IMR-90 (cell line): ENCODE measurements at regions not wholly inside any gene's neighbourhood (a gene's known extent, or its start where the extent isn't known, plus 50 kb on each side); places are given as distances from the start of the nearest gene placed in this dataset.

Source experiments
- ATAC-seq: fragments of 200-7000 bp; cut with Tn5 transposase; 2 replicates; pipeline ENCODE4 v1.9.1; 2020; ENCODE audit warnings: low read depth, mild to moderate bottlenecking, moderate library complexity
- BruUV-seq: library from RNA; stranded (reverse); fragments of 400-500 nt; replicated peaks from 2 replicates; lab custom pipeline; 2021; lab: Mats Ljungman, UMichigan
- CTCF ChIA-PET: fragments of 300-600 bp; formaldehyde crosslinking; extraction: SDS; loops from one replicate; lab custom pipeline; 2021; ENCODE audit warnings: antibody characterized with exemption; lab: Yijun Ruan, JAX
- POLR2A ChIA-PET: fragments of 300-600 bp; sonication (Branson Sonifier 250); formaldehyde crosslinking; loops from one replicate; lab custom pipeline; 2022; ENCODE audit warnings: antibody characterized with exemption; ENCODE audit not compliant: unreplicated experiment; lab: Charles Lee
- DNase-seq: peaks from one replicate; pipeline ENCODE4 v3.0.0; 2013
- H2AFZ ChIP-seq: replicated peaks from 2 replicates; pipeline ENCODE3; 2013; ENCODE audit warnings: low read length, mild to moderate bottlenecking; ENCODE audit not compliant: poor library complexity
- H2AK5ac ChIP-seq: 2 replicates; pipeline ENCODE4 v1.6.1; 2013; ENCODE audit warnings: low read depth, low read length, inconsistent platforms
- H2AK9ac ChIP-seq: replicated peaks from 2 replicates; pipeline ENCODE3; 2013; ENCODE audit warnings: mild to moderate bottlenecking, low read depth, low read length, moderate library complexity; ENCODE audit not compliant: poor library complexity
- H2BK120ac ChIP-seq: 2 replicates; pipeline ENCODE4 v1.6.1; 2013; ENCODE audit warnings: low read depth, low read length, inconsistent platforms
- H2BK15ac ChIP-seq: 3 replicates; pipeline ENCODE4 v1.6.1; 2013; ENCODE audit warnings: low read depth, low read length, inconsistent platforms
- H2BK20ac ChIP-seq: 2 replicates; pipeline ENCODE4 v1.6.1; 2013; ENCODE audit warnings: low read depth, mild to moderate bottlenecking, inconsistent platforms, low read length, moderate library complexity
- H2BK5ac ChIP-seq: 2 replicates; pipeline ENCODE4 v1.6.1; 2013; ENCODE audit warnings: mild to moderate bottlenecking, low read depth, low read length, inconsistent platforms; ENCODE audit not compliant: poor library complexity, severe bottlenecking
- H3K14ac ChIP-seq: replicated peaks from 2 replicates; pipeline ENCODE4 v1.6.1; 2013; ENCODE audit warnings: low read depth, low read length, inconsistent platforms
- H3K18ac ChIP-seq: 2 replicates; pipeline ENCODE4 v1.6.1; 2013; ENCODE audit warnings: low read depth, low read length, control low read depth
- H3K23ac ChIP-seq: 2 replicates; pipeline ENCODE4 v1.6.1; 2013; ENCODE audit warnings: low read depth, low read length, inconsistent platforms
- H3K27ac ChIP-seq: 2 replicates; pipeline ENCODE4 v1.5.1; 2013; ENCODE audit warnings: mild to moderate bottlenecking, control low read depth, low read length; ENCODE audit not compliant: insufficient read depth
- H3K27me3 ChIP-seq: 2 replicates; pipeline ENCODE4 v1.6.1; 2013; ENCODE audit warnings: low read length; ENCODE audit not compliant: control insufficient read depth, insufficient read depth
- H3K36me3 ChIP-seq: 2 replicates; pipeline ENCODE4 v1.6.1; 2013; ENCODE audit warnings: low read length, mixed read lengths; ENCODE audit not compliant: control insufficient read depth, insufficient read depth
- H3K4ac ChIP-seq: 2 replicates; pipeline ENCODE4 v1.6.1; 2013; ENCODE audit warnings: low read depth, low read length, inconsistent platforms
- H3K4me1 ChIP-seq: 2 replicates; pipeline ENCODE4 v1.6.1; 2013; ENCODE audit warnings: low read length, mixed read lengths; ENCODE audit not compliant: control insufficient read depth, insufficient read depth
- H3K4me2 ChIP-seq: 2 replicates; pipeline ENCODE4 v1.6.1; 2013; ENCODE audit warnings: low read depth, mild to moderate bottlenecking, control low read depth, low read length, moderate library complexity
- H3K4me3 ChIP-seq: 2 replicates; pipeline ENCODE4 v1.5.1; 2013; ENCODE audit warnings: low read depth, mild to moderate bottlenecking, control low read depth, low read length, moderate library complexity; ENCODE audit not compliant: insufficient read depth
- H3K56ac ChIP-seq: 2 replicates; pipeline ENCODE4 v1.6.1; 2013; ENCODE audit warnings: low read length, inconsistent platforms; ENCODE audit not compliant: insufficient read depth; ENCODE audit errors: extremely low read depth
- H3K79me1 ChIP-seq, 2 experiments: 2 replicates each; pipeline ENCODE4 v1.6.1; 2013; ENCODE audit warnings: low read length in 2 of 2, inconsistent platforms in 1 of 2, low read depth in 1 of 2
- H3K9ac ChIP-seq: 2 replicates; pipeline ENCODE4 v1.6.1; 2013; ENCODE audit warnings: low read depth, low read length, control low read depth
- H3K9me1 ChIP-seq: 2 replicates; pipeline ENCODE4 v1.6.1; 2013; ENCODE audit warnings: low read length, inconsistent platforms; ENCODE audit not compliant: insufficient read depth
- H3K9me3 ChIP-seq: 2 replicates; pipeline ENCODE4 v1.6.1; 2013; ENCODE audit warnings: low read length; ENCODE audit not compliant: control insufficient read depth, insufficient read depth
- H4K20me1 ChIP-seq: 2 replicates; pipeline ENCODE4 v1.6.1; 2013; ENCODE audit warnings: low read length, inconsistent platforms; ENCODE audit not compliant: insufficient read depth
- H4K5ac ChIP-seq: 2 replicates; pipeline ENCODE4 v1.6.1; 2013; ENCODE audit warnings: mild to moderate bottlenecking, low read depth, low read length, control low read depth
- H4K8ac ChIP-seq, 2 experiments: 2 replicates each; pipeline ENCODE4 v1.6.1; 2013; ENCODE audit warnings: low read depth in 2 of 2, low read length in 2 of 2, control low read depth in 1 of 2, inconsistent platforms in 1 of 2
- H4K91ac ChIP-seq: 2 replicates; pipeline ENCODE4 v1.6.1; 2013; ENCODE audit warnings: low read depth, low read length, inconsistent platforms; ENCODE audit not compliant: insufficient read depth
- BHLHE40 ChIP-seq: fragments of 150-350 bp; IDR thresholded peaks from 2 replicates; pipeline ENCODE4 v1.6.1; 2016; ENCODE audit warnings: mild to moderate bottlenecking, low read depth, low read length
- CEBPB ChIP-seq: IDR thresholded peaks from 2 replicates; pipeline ENCODE4 v1.6.1; 2012; ENCODE audit warnings: low read depth, low read length, improper control_type of control experiment
- FOS ChIP-seq: fragments of 150-350 bp; IDR thresholded peaks from 2 replicates; pipeline ENCODE4 v1.6.1; 2016; ENCODE audit warnings: low read depth, low read length
- MAFK ChIP-seq: IDR thresholded peaks from 2 replicates; pipeline ENCODE4 v1.6.1; 2012; ENCODE audit warnings: low read depth, low read length, improper control_type of control experiment
- MAZ ChIP-seq: IDR thresholded peaks from 2 replicates; pipeline ENCODE4 v1.6.1; 2012; ENCODE audit warnings: low read depth, mild to moderate bottlenecking, low read length, improper control_type of control experiment, moderate library complexity, borderline replicate concordance
- MXI1 ChIP-seq: IDR thresholded peaks from 2 replicates; pipeline ENCODE4 v1.6.1; 2012; ENCODE audit warnings: low read depth, mild to moderate bottlenecking, low read length, moderate library complexity, borderline replicate concordance
- NFE2L2 ChIP-seq: fragments of 150-350 bp; IDR thresholded peaks from 2 replicates; pipeline ENCODE4 v1.6.1; 2016; ENCODE audit warnings: low read depth, mild to moderate bottlenecking, low read length
- POLR2A ChIP-seq: IDR thresholded peaks from 2 replicates; pipeline ENCODE4 v1.6.1; 2012; ENCODE audit warnings: mild to moderate bottlenecking, low read depth, low read length
- RAD21 ChIP-seq: IDR thresholded peaks from 2 replicates; pipeline ENCODE4 v1.6.1; 2012; ENCODE audit warnings: low read length, improper control_type of control experiment
- RCOR1 ChIP-seq: IDR thresholded peaks from 2 replicates; pipeline ENCODE4 v1.6.1; 2012; ENCODE audit warnings: mild to moderate bottlenecking, low read length, improper control_type of control experiment; ENCODE audit not compliant: insufficient replicate concordance
- SMC3 ChIP-seq: fragments of 150-350 bp; IDR thresholded peaks from 2 replicates; pipeline ENCODE4 v1.6.1; 2016; ENCODE audit warnings: low read depth, mild to moderate bottlenecking, antibody characterized with exemption, low read length, moderate library complexity
- WGBS, 2 experiments: methylation state at CpG; one replicate each; pipeline versions ENCODE4 v1.1.5 to v1.1.7; 2013; ENCODE audit warnings: missing lambda C conversion rate in 2 of 2; ENCODE audit not compliant: insufficient read length in 1 of 2; ENCODE audit errors: extremely low coverage in 2 of 2; 5-methylcytosine and 5-hydroxymethylcytosine counted together
- dilution Hi-C: fragments of 300-500 bp; cut with HindIII; formaldehyde crosslinking; loops from one replicate; pipeline ENCODE4 v1.14.3; 2018; ENCODE audit warnings: low sequenced_read_pairs; ENCODE audit not compliant: unreplicated experiment
- in situ Hi-C: fragments of 300-500 bp; cut with MboI; formaldehyde crosslinking; loops from 3 replicates; pipeline ENCODE4 v1.14.3; 2019; ENCODE audit warnings: low sequenced_read_pairs, inconsistent platforms, mixed read lengths
- intact Hi-C: fragments of 100-400 bp; cut with micrococcal nuclease; formaldehyde crosslinking; loops from 2 replicates; pipeline ENCODE4 v1.10.0; 2022
- TF ChIP-seq, protein P1 (sequence below): fragments of 150-350 bp; IDR thresholded peaks from 2 replicates; pipeline ENCODE4 v1.6.1; 2016; ENCODE audit warnings: low read depth, mild to moderate bottlenecking, low read length, moderate library complexity, borderline replicate concordance
- TF ChIP-seq, protein P2 (sequence below): fragments of 150-350 bp; IDR thresholded peaks from 2 replicates; pipeline ENCODE4 v1.6.1; 2017; ENCODE audit warnings: mild to moderate bottlenecking, antibody characterized with exemption, low read length, low read depth

DNA sequence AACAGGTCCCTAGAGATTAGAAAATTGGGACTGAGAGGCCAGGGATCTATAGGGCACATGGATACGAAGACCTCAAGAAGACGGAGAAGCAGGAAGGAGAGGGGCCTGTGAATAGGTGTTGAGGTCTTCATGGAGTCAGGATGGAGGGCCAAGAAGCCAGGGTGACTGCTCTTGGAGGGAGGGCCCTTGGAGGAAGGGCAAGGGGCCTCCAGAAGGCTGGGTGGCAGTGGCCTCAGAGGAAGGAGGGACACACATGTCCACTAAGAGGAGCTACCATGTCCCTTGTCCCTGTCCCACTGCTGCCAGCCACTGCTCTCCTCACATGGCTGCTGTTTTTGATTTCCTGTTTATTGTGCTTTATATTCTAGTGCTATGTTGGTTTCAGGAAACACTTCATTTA is 589.5 kb upstream of the B3GAT1 start:
- Histone ChIP-seq H3K27ac (no peak overlapping the region), H3K23ac (no peak overlapping the region), H2BK20ac (no peak overlapping the region), H2BK120ac (no peak overlapping the region), H4K91ac (no peak overlapping the region), H3K9ac (no peak overlapping the region), H3K4me1 (no peaks in the 10 kb centered on the region), H3K79me1 (no peaks in the 10 kb centered on the region), H2BK15ac (no peak overlapping the region), H2BK5ac (no peak overlapping the region), H2AK5ac (no peak overlapping the region), H3K56ac (no peak overlapping the region), H3K4me3 (no peak overlapping the region), H4K5ac (no peak overlapping the region), H3K9me3 (peaks cover 14% of the 10 kb centered on the region; the same call in 1 of the 2 replicates), H3K4ac (no peak overlapping the region), H3K9me1 (no peaks in the 10 kb centered on the region), H4K20me1 (no peaks in the 10 kb centered on the region), H3K4me2 (no peak overlapping the region), H3K18ac (no peak overlapping the region), H3K36me3 (no peaks in the 10 kb centered on the region), H4K8ac (no peak overlapping the region), H3K27me3 (no peaks in the 10 kb centered on the region), H2AFZ (no peak overlapping the region), H2AK9ac (no peak overlapping the region), H3K14ac (no peak overlapping the region)
- intact Hi-C loops (no loop called here), in situ Hi-C loops (no loop called here), dilution Hi-C loops (no loop called here)
- no TSS peak for BruUV-seq
- WGBS, 2 experiments = no CpG with 5 or more reads among the region's 2 CpGs
- DNase-seq (no peak), ATAC-seq (no peak)
- TF ChIP-seq POLR2A = no peak
- TF ChIP-seq RAD21 = no peak
- TF ChIP-seq MAZ = no peak
- no peak for TF ChIP-seq BHLHE40
- no peak for TF ChIP-seq MXI1
- TF ChIP-seq, protein P1, sequence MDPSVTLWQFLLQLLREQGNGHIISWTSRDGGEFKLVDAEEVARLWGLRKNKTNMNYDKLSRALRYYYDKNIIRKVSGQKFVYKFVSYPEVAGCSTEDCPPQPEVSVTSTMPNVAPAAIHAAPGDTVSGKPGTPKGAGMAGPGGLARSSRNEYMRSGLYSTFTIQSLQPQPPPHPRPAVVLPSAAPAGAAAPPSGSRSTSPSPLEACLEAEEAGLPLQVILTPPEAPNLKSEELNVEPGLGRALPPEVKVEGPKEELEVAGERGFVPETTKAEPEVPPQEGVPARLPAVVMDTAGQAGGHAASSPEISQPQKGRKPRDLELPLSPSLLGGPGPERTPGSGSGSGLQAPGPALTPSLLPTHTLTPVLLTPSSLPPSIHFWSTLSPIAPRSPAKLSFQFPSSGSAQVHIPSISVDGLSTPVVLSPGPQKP = no peak
- TF ChIP-seq CEBPB = no peak
- TF ChIP-seq FOS = no peak
- no peak for TF ChIP-seq SMC3
- TF ChIP-seq, protein P2, sequence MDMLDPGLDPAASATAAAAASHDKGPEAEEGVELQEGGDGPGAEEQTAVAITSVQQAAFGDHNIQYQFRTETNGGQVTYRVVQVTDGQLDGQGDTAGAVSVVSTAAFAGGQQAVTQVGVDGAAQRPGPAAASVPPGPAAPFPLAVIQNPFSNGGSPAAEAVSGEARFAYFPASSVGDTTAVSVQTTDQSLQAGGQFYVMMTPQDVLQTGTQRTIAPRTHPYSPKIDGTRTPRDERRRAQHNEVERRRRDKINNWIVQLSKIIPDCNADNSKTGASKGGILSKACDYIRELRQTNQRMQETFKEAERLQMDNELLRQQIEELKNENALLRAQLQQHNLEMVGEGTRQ = no peak
- no peak for TF ChIP-seq MAFK
- no peak for TF ChIP-seq RCOR1
- no peak for TF ChIP-seq NFE2L2
- ChIA-PET POLR2A (no interaction called here), CTCF (no interaction called here)
